HL-60/S4 (cell line): ENCODE measurements at regions not wholly inside any gene's neighbourhood (a gene's known extent, or its start where the extent isn't known, plus 50 kb on each side); places are given as distances from the start of the nearest gene placed in this dataset.
"Not testable (repeated sequence)": the region's sequence is repeated elsewhere in the genome, so short reads cannot be mapped to it uniquely, and the experiment has no call there.

Experiments used
- in situ Hi-C: fragments of 300-500 bp; cut with MboI; formaldehyde crosslinking; loops from 2 replicates; pipeline ENCODE4 v1.14.3; 2022; ENCODE audit warnings: low sequenced_read_pairs

GRCh38 chr4:164531336-164531735, 222.6 kb upstream of the SMIM31 start:
- in situ Hi-C loops: no loop called here

- in situ Hi-C loops: no loop called here
Measured at GRCh38 chr4:164536814-164537213, 217.1 kb upstream of the SMIM31 start.

- in situ Hi-C loops: no loop called here
Measured at GRCh38 chr4:164538097-164538496, 215.8 kb upstream of the SMIM31 start.

- in situ Hi-C loops: no loop called here
Measured at GRCh38 chr4:164540987-164541386, 212.9 kb upstream of the SMIM31 start.

GRCh38 chr4:164542431-164542830, 211.5 kb upstream of the SMIM31 start:
- in situ Hi-C loops: no loop called here

GRCh38 chr4:164550989-164551712, 202.8 kb upstream of the SMIM31 start:
- in situ Hi-C loops: no loop called here

GRCh38 chr4:164551713-164552040, 202.3 kb upstream of the SMIM31 start:
- in situ Hi-C loops: no loop called here

GRCh38 chr4:164571593-164572390, 182.1 kb upstream of the SMIM31 start:
- in situ Hi-C loops: no loop called here

GRCh38 chr4:164572877-164573279, 181.1 kb upstream of the SMIM31 start:
- in situ Hi-C loops: no loop called here

GRCh38 chr4:164575861-164576260, 178.1 kb upstream of the SMIM31 start:
- in situ Hi-C loops: no loop called here

- in situ Hi-C loops: no loop called here
Measured at GRCh38 chr4:164579270-164579942, 174.5 kb upstream of the SMIM31 start.

- in situ Hi-C loops: no loop called here
Measured at GRCh38 chr4:164591666-164592065, 162.3 kb upstream of the SMIM31 start.

GRCh38 chr4:164595751-164596150, 158.2 kb upstream of the SMIM31 start:
- in situ Hi-C loops: no loop called here

GRCh38 chr4:164596318-164596878, 157.5 kb upstream of the SMIM31 start:
- in situ Hi-C loops: no loop called here

GRCh38 chr4:164596927-164597326, 157.0 kb upstream of the SMIM31 start:
- in situ Hi-C loops: no loop called here

- in situ Hi-C loops: no loop called here
Measured at GRCh38 chr4:164601653-164602052, 152.3 kb upstream of the SMIM31 start.

GRCh38 chr4:164605791-164606190, 148.1 kb upstream of the SMIM31 start:
- in situ Hi-C loops: not testable (repeated sequence)

GRCh38 chr4:164606478-164606877, 147.5 kb upstream of the SMIM31 start:
- in situ Hi-C loops: no loop called here

GRCh38 chr4:164613256-164613655, 140.7 kb upstream of the SMIM31 start:
- in situ Hi-C loops: no loop called here

GRCh38 chr4:164613792-164614191, 140.1 kb upstream of the SMIM31 start:
- in situ Hi-C loops: no loop called here

- in situ Hi-C loops: no loop called here
Measured at GRCh38 chr4:164614329-164614728, 139.6 kb upstream of the SMIM31 start.

GRCh38 chr4:164614999-164615398, 138.9 kb upstream of the SMIM31 start:
- in situ Hi-C loops: no loop called here
